ENCODE measurements at regions not wholly inside any gene's neighbourhood (a gene's known extent, or its start where the extent isn't known, plus 50 kb on each side); places are given as distances from the start of the nearest gene placed in this dataset.

- no peak overlapping the region for H3K9ac ChIP-seq (ENCODE audit: low read depth, low read length)
- no peaks in the 10 kb centered on the region for H3K79me2 ChIP-seq (ENCODE audit: insufficient read depth, low read length)
- no peak overlapping the region for H3K27ac ChIP-seq (ENCODE audit: low read length)
- no peaks in the 10 kb centered on the region for H4K20me1 ChIP-seq (ENCODE audit: insufficient read depth, low read length)
- no peak for DNase-seq
- H3K27me3 ChIP-seq (ENCODE audit: insufficient read depth, low read length, poor library complexity), result no peaks in the 10 kb centered on the region
- H3K36me3 ChIP-seq (ENCODE audit: insufficient read depth, low read length), result no peaks in the 10 kb centered on the region
- no peaks in the 10 kb centered on the region for H3K4me1 ChIP-seq (ENCODE audit: insufficient read depth, low read length)
- H3K9me3 ChIP-seq (ENCODE audit: insufficient read depth, low read length, severe bottlenecking), result no peaks in the 10 kb centered on the region
- no peak overlapping the region for H2AFZ ChIP-seq (ENCODE audit: low read depth, low read length)
- TF ChIP-seq EZH2 (IDR thresholded peaks at IDR 0.05; ENCODE audit: borderline replicate concordance, low read depth, low read length, severe bottlenecking), result no peak
- TF ChIP-seq, protein P1, sequence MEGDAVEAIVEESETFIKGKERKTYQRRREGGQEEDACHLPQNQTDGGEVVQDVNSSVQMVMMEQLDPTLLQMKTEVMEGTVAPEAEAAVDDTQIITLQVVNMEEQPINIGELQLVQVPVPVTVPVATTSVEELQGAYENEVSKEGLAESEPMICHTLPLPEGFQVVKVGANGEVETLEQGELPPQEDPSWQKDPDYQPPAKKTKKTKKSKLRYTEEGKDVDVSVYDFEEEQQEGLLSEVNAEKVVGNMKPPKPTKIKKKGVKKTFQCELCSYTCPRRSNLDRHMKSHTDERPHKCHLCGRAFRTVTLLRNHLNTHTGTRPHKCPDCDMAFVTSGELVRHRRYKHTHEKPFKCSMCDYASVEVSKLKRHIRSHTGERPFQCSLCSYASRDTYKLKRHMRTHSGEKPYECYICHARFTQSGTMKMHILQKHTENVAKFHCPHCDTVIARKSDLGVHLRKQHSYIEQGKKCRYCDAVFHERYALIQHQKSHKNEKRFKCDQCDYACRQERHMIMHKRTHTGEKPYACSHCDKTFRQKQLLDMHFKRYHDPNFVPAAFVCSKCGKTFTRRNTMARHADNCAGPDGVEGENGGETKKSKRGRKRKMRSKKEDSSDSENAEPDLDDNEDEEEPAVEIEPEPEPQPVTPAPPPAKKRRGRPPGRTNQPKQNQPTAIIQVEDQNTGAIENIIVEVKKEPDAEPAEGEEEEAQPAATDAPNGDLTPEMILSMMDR (IDR thresholded peaks at IDR 0.05; ENCODE audit: borderline replicate concordance, extremely low read depth, low read length, poor library complexity, severe bottlenecking), result no peak
- ATAC-seq (ENCODE audit: insufficient read depth, low read depth), result no peak
- H3K4me2 ChIP-seq (ENCODE audit: insufficient read depth, low read length), result no peak overlapping the region
- no peak overlapping the region for H3K4me3 ChIP-seq (ENCODE audit: low read depth in 1 of 2, low read length in 2 of 2)
Measured at GRCh38 chr16:50868577-50868976, 126.7 kb downstream of the CYLD start.

DNA sequence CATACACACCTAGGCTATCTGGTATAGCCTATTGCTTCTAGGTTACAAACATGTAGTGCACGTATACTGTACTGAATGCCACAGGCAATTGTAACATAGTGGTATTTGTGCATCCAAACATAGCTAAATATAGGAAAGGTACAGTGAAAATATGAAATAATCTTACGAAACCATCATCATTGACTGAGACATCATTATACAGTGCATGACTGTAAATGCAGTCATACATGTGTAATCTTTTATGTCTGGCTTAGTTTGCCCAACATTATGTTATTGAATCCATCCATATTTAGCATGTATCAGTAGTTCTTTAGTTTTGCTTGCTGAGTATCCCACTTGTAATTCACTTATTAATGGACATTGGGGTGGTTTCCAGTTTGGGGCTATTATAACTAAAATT lies 124.9 kb downstream of the CYLD start:
- Histone ChIP-seq H3K27ac (ENCODE audit: low read length) (no peak overlapping the region), H3K79me2 (ENCODE audit: insufficient read depth, low read length) (no peaks in the 10 kb centered on the region), H3K27me3 (ENCODE audit: insufficient read depth, low read length, poor library complexity) (no peaks in the 10 kb centered on the region), H3K4me1 (ENCODE audit: insufficient read depth, low read length) (no peaks in the 10 kb centered on the region), H3K9me3 (ENCODE audit: insufficient read depth, low read length, severe bottlenecking) (no peaks in the 10 kb centered on the region), H3K4me3 (ENCODE audit: low read depth in 1 of 2, low read length in 2 of 2) (no peak overlapping the region), H3K9ac (ENCODE audit: low read depth, low read length) (no peak overlapping the region), H3K4me2 (ENCODE audit: insufficient read depth, low read length) (no peak overlapping the region), H4K20me1 (ENCODE audit: insufficient read depth, low read length) (no peaks in the 10 kb centered on the region), H3K36me3 (ENCODE audit: insufficient read depth, low read length) (no peaks in the 10 kb centered on the region), H2AFZ (ENCODE audit: low read depth, low read length) (no peak overlapping the region)
- ATAC-seq (ENCODE audit: insufficient read depth, low read depth) (no peak), DNase-seq (no peak)
- no peak for TF ChIP-seq EZH2 (IDR thresholded peaks at IDR 0.05; ENCODE audit: borderline replicate concordance, low read depth, low read length, severe bottlenecking)
- TF ChIP-seq, protein P1 (IDR thresholded peaks at IDR 0.05; ENCODE audit: borderline replicate concordance, extremely low read depth, low read length, poor library complexity, severe bottlenecking), result no peak

- TF ChIP-seq, protein P1 (IDR thresholded peaks at IDR 0.05; ENCODE audit: borderline replicate concordance, extremely low read depth, low read length, poor library complexity, severe bottlenecking), result no peak
- TF ChIP-seq EZH2 (IDR thresholded peaks at IDR 0.05; ENCODE audit: borderline replicate concordance, low read depth, low read length, severe bottlenecking), result no peak
- Histone ChIP-seq H2AFZ (ENCODE audit: low read depth, low read length) (no peak overlapping the region), H3K4me3 (ENCODE audit: low read depth in 1 of 2, low read length in 2 of 2) (no peak overlapping the region), H3K4me2 (ENCODE audit: insufficient read depth, low read length) (no peak overlapping the region), H3K27ac (ENCODE audit: low read length) (no peak overlapping the region), H3K36me3 (ENCODE audit: insufficient read depth, low read length) (no peaks in the 10 kb centered on the region), H3K27me3 (ENCODE audit: insufficient read depth, low read length, poor library complexity) (no peaks in the 10 kb centered on the region), H4K20me1 (ENCODE audit: insufficient read depth, low read length) (no peaks in the 10 kb centered on the region), H3K79me2 (ENCODE audit: insufficient read depth, low read length) (no peaks in the 10 kb centered on the region), H3K4me1 (ENCODE audit: insufficient read depth, low read length) (no peaks in the 10 kb centered on the region), H3K9me3 (ENCODE audit: insufficient read depth, low read length, severe bottlenecking) (no peaks in the 10 kb centered on the region), H3K9ac (ENCODE audit: low read depth, low read length) (no peak overlapping the region)
- DNase-seq (no peak), ATAC-seq (ENCODE audit: insufficient read depth, low read depth) (no peak)
Measured at GRCh38 chr16:50864386-50864785, 122.5 kb downstream of the CYLD start.

DNA sequence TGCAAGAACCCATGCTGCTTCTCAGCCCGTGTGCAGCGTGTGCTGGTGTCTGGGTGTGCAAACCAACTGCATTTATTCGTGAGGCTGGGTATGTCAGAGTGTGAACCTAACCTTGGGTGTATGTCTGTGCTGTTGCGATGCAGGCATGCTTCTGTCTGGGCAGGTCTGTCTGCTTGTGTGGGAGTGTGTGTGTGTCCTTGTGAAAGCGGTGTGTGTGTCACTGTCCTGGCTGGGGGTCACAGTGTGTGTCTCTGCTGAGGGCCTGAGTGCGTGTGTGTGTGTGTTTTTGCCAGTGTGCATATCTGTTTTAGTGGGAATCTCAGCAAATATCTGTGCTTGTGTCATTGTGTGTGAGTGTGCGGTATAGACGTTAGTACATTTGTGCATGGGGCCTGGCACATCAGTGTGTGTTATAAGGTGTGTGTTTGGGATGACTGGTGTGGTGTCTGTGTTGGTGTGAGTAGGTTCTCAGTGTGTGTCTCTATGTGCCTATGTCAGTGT lies 121.8 kb downstream of the CYLD start:
- H3K4me3 ChIP-seq (ENCODE audit: low read depth in 1 of 2, low read length in 2 of 2), result no peak overlapping the region
- H3K9me3 ChIP-seq (ENCODE audit: insufficient read depth, low read length, severe bottlenecking), result no peaks in the 10 kb centered on the region
- DNase-seq (no peak), ATAC-seq (ENCODE audit: insufficient read depth, low read depth) (no peak)
- H3K36me3 ChIP-seq (ENCODE audit: insufficient read depth, low read length), result no peaks in the 10 kb centered on the region
- no peak overlapping the region for H2AFZ ChIP-seq (ENCODE audit: low read depth, low read length)
- no peaks in the 10 kb centered on the region for H3K4me1 ChIP-seq (ENCODE audit: insufficient read depth, low read length)
- H3K27me3 ChIP-seq (ENCODE audit: insufficient read depth, low read length, poor library complexity), result no peaks in the 10 kb centered on the region
- no peak overlapping the region for H3K27ac ChIP-seq (ENCODE audit: low read length)
- TF ChIP-seq, protein P1 (IDR thresholded peaks at IDR 0.05; ENCODE audit: borderline replicate concordance, extremely low read depth, low read length, poor library complexity, severe bottlenecking), result no peak
- TF ChIP-seq EZH2 (IDR thresholded peaks at IDR 0.05; ENCODE audit: borderline replicate concordance, low read depth, low read length, severe bottlenecking), result no peak
- H3K9ac ChIP-seq (ENCODE audit: low read depth, low read length), result no peak overlapping the region
- no peaks in the 10 kb centered on the region for H4K20me1 ChIP-seq (ENCODE audit: insufficient read depth, low read length)
- no peaks in the 10 kb centered on the region for H3K79me2 ChIP-seq (ENCODE audit: insufficient read depth, low read length)
- H3K4me2 ChIP-seq (ENCODE audit: insufficient read depth, low read length), result no peak overlapping the region

All from DND-41 (cell line).